Hematopoietic multipotent progenitor cell treated with erythropoietin and hydrocortisone succinate and interleukin-3 and kit ligand, for 8 days (in vitro differentiated cells): ENCODE measurements at regions not wholly inside any gene's neighbourhood (a gene's known extent, or its start where the extent isn't known, plus 50 kb on each side); places are given as distances from the start of the nearest gene placed in this dataset.
"Not testable (repeated sequence)": the region's sequence is repeated elsewhere in the genome, so short reads cannot be mapped to it uniquely, and the experiment has no call there.

ENCODE experiments used
- DNase-seq: peaks from one replicate; pipeline ENCODE4 v3.0.0-alpha.2; 2015

- DNase-seq, result not testable (repeated sequence)
Observed at GRCh38 chr13:54268013-54268695, 1239.5 kb downstream of the OLFM4 start.

GRCh38 chr13:54287062-54287764, 1258.6 kb downstream of the OLFM4 start:
- no peak for DNase-seq

GRCh38 chr13:54301085-54301484, 1272.5 kb downstream of the OLFM4 start:
- DNase-seq, result no peak

GRCh38 chr13:54305377-54305776, 1276.8 kb downstream of the OLFM4 start:
- DNase-seq, result no peak

GRCh38 chr13:54312885-54313284, 1284.3 kb downstream of the OLFM4 start:
- no peak for DNase-seq

GRCh38 chr13:54317722-54318121, 1289.1 kb downstream of the OLFM4 start:
- DNase-seq, result no peak

- DNase-seq, result no peak
Observed at GRCh38 chr13:54337540-54337939, 1308.9 kb downstream of the OLFM4 start.

- DNase-seq, result no peak
Observed at GRCh38 chr13:54347531-54347930, 1318.9 kb downstream of the OLFM4 start.

GRCh38 chr13:54356209-54356608, 1327.6 kb downstream of the OLFM4 start:
- no peak for DNase-seq

GRCh38 chr13:54356849-54357248, 1328.2 kb downstream of the OLFM4 start:
- DNase-seq, result no peak

GRCh38 chr13:54357284-54357933, 1328.8 kb downstream of the OLFM4 start:
- DNase-seq, result no peak

GRCh38 chr13:54361460-54361859, 1332.8 kb downstream of the OLFM4 start:
- DNase-seq, result no peak

GRCh38 chr13:54366728-54367127, 1338.1 kb downstream of the OLFM4 start:
- DNase-seq, result no peak

GRCh38 chr13:54367639-54368271, 1339.1 kb downstream of the OLFM4 start:
- DNase-seq, result no peak

GRCh38 chr13:54368387-54368786, 1339.8 kb downstream of the OLFM4 start:
- no peak for DNase-seq

GRCh38 chr13:54373211-54373610, 1344.6 kb downstream of the OLFM4 start:
- no peak for DNase-seq

GRCh38 chr13:54379461-54379860, 1350.8 kb downstream of the OLFM4 start:
- DNase-seq, result no peak

- DNase-seq, result no peak
Observed at GRCh38 chr13:54383604-54384003, 1355.0 kb downstream of the OLFM4 start.

- no peak for DNase-seq
Observed at GRCh38 chr13:54387625-54388024, 1359.0 kb downstream of the OLFM4 start.

- no peak for DNase-seq
Observed at GRCh38 chr13:54390841-54391240, 1362.2 kb downstream of the OLFM4 start.

- DNase-seq, result no peak
Observed at GRCh38 chr13:54394085-54394700, 1365.6 kb downstream of the OLFM4 start.

GRCh38 chr13:54394908-54395307, 1366.3 kb downstream of the OLFM4 start:
- DNase-seq, result no peak

- no peak for DNase-seq
Observed at GRCh38 chr13:54402495-54402894, 1373.9 kb downstream of the OLFM4 start.
